H9 (cell line): ENCODE measurements at regions not wholly inside any gene's neighbourhood (a gene's known extent, or its start where the extent isn't known, plus 50 kb on each side); places are given as distances from the start of the nearest gene placed in this dataset.

Experiments
- DNase-seq: peaks from one replicate; pipeline ENCODE4 v3.0.0-alpha.2; 2017
- H2AFZ ChIP-seq: one replicate; pipeline ENCODE4 v1.6.1; 2013; ENCODE audit warnings: mild to moderate bottlenecking, low read length, control low read depth, moderate library complexity
- H2AK5ac ChIP-seq: 2 replicates; pipeline ENCODE4 v1.6.1; 2013; ENCODE audit warnings: low read length, control low read depth, mixed read lengths; ENCODE audit not compliant: insufficient read length
- H2BK120ac ChIP-seq: one replicate; pipeline ENCODE4 v1.6.1; 2013; ENCODE audit warnings: low read depth, mild to moderate bottlenecking, low read length, control low read depth, inconsistent platforms; ENCODE audit not compliant: poor library complexity, severe bottlenecking
- H2BK12ac ChIP-seq: 2 replicates; pipeline ENCODE4 v1.6.1; 2013; ENCODE audit warnings: low read length, control low read depth, mixed read lengths, low read depth; ENCODE audit not compliant: insufficient read length
- H2BK15ac ChIP-seq: 2 replicates; pipeline ENCODE4 v1.6.1; 2013; ENCODE audit warnings: low read depth, low read length, control low read depth
- H2BK20ac ChIP-seq: one replicate; pipeline ENCODE4 v1.6.1; 2013; ENCODE audit warnings: low read depth, mild to moderate bottlenecking, low read length, control low read depth, inconsistent platforms; ENCODE audit not compliant: poor library complexity, severe bottlenecking
- H2BK5ac ChIP-seq: 2 replicates; pipeline ENCODE4 v1.6.1; 2013; ENCODE audit warnings: low read length, control low read depth, mixed read lengths; ENCODE audit not compliant: insufficient read length
- H3K14ac ChIP-seq: 2 replicates; pipeline ENCODE4 v1.6.1; 2013; ENCODE audit warnings: low read length, control low read depth; ENCODE audit not compliant: insufficient read depth
- H3K18ac ChIP-seq: 2 replicates; pipeline ENCODE4 v1.6.1; 2013; ENCODE audit warnings: low read depth, mild to moderate bottlenecking, mixed read lengths, low read length, control low read depth; ENCODE audit not compliant: insufficient read length
- H3K23ac ChIP-seq: 2 replicates; pipeline ENCODE4 v1.6.1; 2013; ENCODE audit warnings: low read length, control low read depth, mixed read lengths, low read depth; ENCODE audit not compliant: insufficient read length
- H3K23me2 ChIP-seq: 2 replicates; pipeline ENCODE4 v1.6.1; 2013; ENCODE audit warnings: low read depth, mild to moderate bottlenecking, mixed read lengths, low read length, control low read depth; ENCODE audit not compliant: insufficient read length, poor library complexity, severe bottlenecking
- H3K27ac ChIP-seq: 2 replicates; pipeline ENCODE4 v1.5.1; 2013; ENCODE audit warnings: low read length, control low read depth, mixed read lengths, low read depth; ENCODE audit not compliant: insufficient read length
- H3K27me3 ChIP-seq: 2 replicates; pipeline ENCODE4 v1.6.1; 2013; ENCODE audit warnings: low read length, control low read depth, inconsistent platforms; ENCODE audit not compliant: insufficient read depth
- H3K4ac ChIP-seq: 2 replicates; pipeline ENCODE4 v1.6.1; 2013; ENCODE audit warnings: low read depth, mild to moderate bottlenecking, control low read depth, inconsistent platforms, low read length, moderate library complexity
- H3K4me1 ChIP-seq: 2 replicates; pipeline ENCODE4 v1.6.1; 2013; ENCODE audit warnings: low read length, control low read depth, inconsistent platforms; ENCODE audit not compliant: insufficient read depth
- H3K4me2 ChIP-seq: 2 replicates; pipeline ENCODE4 v1.6.1; 2013; ENCODE audit warnings: low read length, control low read depth, mixed read lengths; ENCODE audit not compliant: insufficient read length, insufficient read depth
- H3K56ac ChIP-seq: 2 replicates; pipeline ENCODE4 v1.6.1; 2013; ENCODE audit warnings: low read depth, mild to moderate bottlenecking, mixed read lengths, low read length, control low read depth; ENCODE audit not compliant: insufficient read length
- H3K79me1 ChIP-seq: 2 replicates; pipeline ENCODE4 v1.6.1; 2013; ENCODE audit warnings: low read depth, mild to moderate bottlenecking, moderate library complexity, low read length, control low read depth, inconsistent platforms; ENCODE audit not compliant: insufficient read depth, poor library complexity, severe bottlenecking
- H3K79me2 ChIP-seq: 2 replicates; pipeline ENCODE4 v1.6.1; 2013; ENCODE audit warnings: low read length, control low read depth, inconsistent platforms; ENCODE audit not compliant: insufficient read depth
- H3K9ac ChIP-seq: 2 replicates; pipeline ENCODE4 v1.6.1; 2013; ENCODE audit warnings: low read length, control low read depth, mixed read lengths; ENCODE audit not compliant: insufficient read length; ENCODE audit errors: extremely low read depth
- H3K9me3 ChIP-seq: one replicate; pipeline ENCODE4 v1.6.1; 2013; ENCODE audit warnings: low read depth, low read length, inconsistent platforms; ENCODE audit not compliant: control insufficient read depth
- H3T11ph ChIP-seq: one replicate; pipeline ENCODE4 v1.6.1; 2013; ENCODE audit warnings: mild to moderate bottlenecking, low read length, control low read depth, inconsistent platforms
- H4K20me1 ChIP-seq: one replicate; pipeline ENCODE4 v1.6.1; 2013; ENCODE audit not compliant: control insufficient read depth, insufficient read length, insufficient read depth
- H4K5ac ChIP-seq: 2 replicates; pipeline ENCODE4 v1.6.1; 2013; ENCODE audit warnings: low read depth, mild to moderate bottlenecking, mixed read lengths, low read length, control low read depth; ENCODE audit not compliant: insufficient read length
- H4K8ac ChIP-seq: replicated peaks from 2 replicates; pipeline ENCODE4 v1.6.1; 2013; ENCODE audit warnings: low read length, control low read depth, mixed read lengths, low read depth; ENCODE audit not compliant: insufficient read length
- H4K91ac ChIP-seq: 2 replicates; pipeline ENCODE4 v1.6.1; 2013; ENCODE audit warnings: low read depth, mild to moderate bottlenecking, moderate library complexity, mixed read lengths, low read length, control low read depth; ENCODE audit not compliant: insufficient read length
- H3K27ac Mint-ChIP-seq, 3 experiments: 2 replicates in 2 of 3; 3 replicates in 1 of 3; pipeline ENCODE4 v1.8.0; 2020 to 2021; ENCODE audit warnings: mixed read lengths in 3 of 3, mild to moderate bottlenecking in 1 of 3, moderate library complexity in 1 of 3
- H3K27me3 Mint-ChIP-seq: 2 replicates; pipeline ENCODE4 v1.8.0; 2021; ENCODE audit warnings: low read depth, mild to moderate bottlenecking, moderate library complexity, mixed read lengths
- H3K36me3 Mint-ChIP-seq, 3 experiments: 2 replicates in 2 of 3; 3 replicates in 1 of 3; pipeline ENCODE4 v1.8.0; 2020 to 2021; ENCODE audit warnings: low read depth in 3 of 3, mixed read lengths in 3 of 3; ENCODE audit not compliant: insufficient read depth in 1 of 3
- H3K4me1 Mint-ChIP-seq, 2 experiments: 2 replicates each; pipeline ENCODE4 v1.8.0; 2020; ENCODE audit warnings: mixed read lengths in 2 of 2
- H3K4me3 Mint-ChIP-seq, 2 experiments: 2 replicates in 1 of 2; 3 replicates in 1 of 2; pipeline ENCODE4 v1.8.0; 2020 to 2021; ENCODE audit warnings: mild to moderate bottlenecking in 2 of 2, mixed read lengths in 2 of 2, moderate library complexity in 1 of 2
- H3K9me3 Mint-ChIP-seq, 2 experiments: 2 replicates in 1 of 2; 3 replicates in 1 of 2; pipeline ENCODE4 v1.8.0; 2020; ENCODE audit warnings: mild to moderate bottlenecking in 2 of 2, mixed read lengths in 2 of 2, moderate library complexity in 1 of 2
- CTCF ChIP-seq: fragments of 200-600 bp; sonication (generic); conservative IDR thresholded peaks from 3 replicates; pipeline ENCODE4 v1.8.0; 2021; ENCODE audit warnings: antibody characterized with exemption, mild to moderate bottlenecking
- WGBS: extraction: QIAGEN DNeasy Blood & Tissue Kit; methylation state at CpG from one replicate; pipeline ENCODE4 v1.1.7; 2013; ENCODE audit warnings: missing lambda C conversion rate, low lambda C conversion rate, mixed read lengths; ENCODE audit not compliant: insufficient read length; ENCODE audit errors: extremely low coverage; 5-methylcytosine and 5-hydroxymethylcytosine counted together

GRCh38 chr7:73939528-73939927 lies 78.6 kb downstream of the TMEM270 start:
- H3K23ac ChIP-seq, result no peak overlapping the region
- DNase-seq, result no peak
- no peaks in the 10 kb centered on the region for H3K9me3 ChIP-seq
- H2BK20ac ChIP-seq, result no peak overlapping the region
- H3K27me3 Mint-ChIP-seq, result no peaks in the 10 kb centered on the region
- H3K27ac ChIP-seq, result no peak overlapping the region
- no peak overlapping the region for H2BK12ac ChIP-seq
- H3K79me1 ChIP-seq, result no peaks in the 10 kb centered on the region
- H3K4me1 ChIP-seq, result no peaks in the 10 kb centered on the region
- H3K23me2 ChIP-seq, result no peaks in the 10 kb centered on the region
- H3K4me1 Mint-ChIP-seq, result peaks cover 3% of the 10 kb centered on the region in 2 experiments; a peak in 2 of 4 replicates
- H3K27ac Mint-ChIP-seq, result no peak overlapping the region
- no peak overlapping the region for H3K56ac ChIP-seq
- H3K4me2 ChIP-seq, result no peak overlapping the region
- H4K20me1 ChIP-seq, result no peaks in the 10 kb centered on the region
- no peak overlapping the region for H2BK120ac ChIP-seq
- H3K4me3 Mint-ChIP-seq, result no peak overlapping the region
- no peak overlapping the region for H4K91ac ChIP-seq
- peaks cover 9 to 20% of the 10 kb centered on the region in 2 experiments for H3K9me3 Mint-ChIP-seq
- WGBS, result no CpG with 5 or more reads among the region's 1 CpG
- H3K36me3 Mint-ChIP-seq, result peaks cover 0 to 7% (median 4%) of the 10 kb centered on the region in 3 experiments; a peak in 4 of 7 replicates
- H3K14ac ChIP-seq, result no peak overlapping the region
- H2AK5ac ChIP-seq, result no peak overlapping the region
- no peak overlapping the region for H3T11ph ChIP-seq
- H3K27me3 ChIP-seq, result no peaks in the 10 kb centered on the region
- no peak overlapping the region for H3K18ac ChIP-seq
- H3K9ac ChIP-seq, result no peak overlapping the region
- H2BK15ac ChIP-seq, result no peak overlapping the region
- TF ChIP-seq CTCF, result no peak
- H4K5ac ChIP-seq, result no peak overlapping the region
- no peaks in the 10 kb centered on the region for H3K79me2 ChIP-seq
- H3K4ac ChIP-seq, result no peak overlapping the region
- no peak overlapping the region for H4K8ac ChIP-seq
- H2AFZ ChIP-seq, result no peak overlapping the region
- H2BK5ac ChIP-seq, result no peak overlapping the region
